ENCODE measurements at regions not wholly inside any gene's neighbourhood (a gene's known extent, or its start where the extent isn't known, plus 50 kb on each side); places are given as distances from the start of the nearest gene placed in this dataset.

DNA sequence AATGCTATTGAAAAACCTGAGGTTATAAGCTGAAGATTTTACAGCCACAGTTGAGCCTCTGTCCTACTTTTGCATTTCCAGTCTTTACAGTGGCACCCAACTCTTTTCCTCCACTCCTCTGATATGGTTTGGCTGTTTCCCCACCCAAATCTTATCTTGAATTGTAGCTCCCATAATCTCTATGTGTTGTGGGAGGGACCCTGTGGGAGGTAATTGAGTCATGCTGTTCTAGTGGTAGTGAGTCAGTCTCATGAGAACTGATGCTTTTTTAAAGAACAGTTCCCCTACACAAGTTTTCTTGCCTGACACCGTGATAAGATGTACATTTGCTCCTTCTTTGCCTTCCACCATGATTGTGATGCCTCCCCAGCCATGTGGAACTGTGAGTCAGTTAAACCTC lies 646.1 kb upstream of the SEMA6A start:
- intact Hi-C loops (cut with micrococcal nuclease) = no loop called here
- Mint-ChIP-seq H3K4me1 (no peaks in the 10 kb centered on the region), H3K36me3 (ENCODE audit: low read depth) (no peaks in the 10 kb centered on the region), H3K9me3 (no peaks in the 10 kb centered on the region), H3K4me3 (no peak overlapping the region), H3K27me3 (no peaks in the 10 kb centered on the region), H3K27ac (no peak overlapping the region)
- POLR2A ChIA-PET = no interaction called here
- no peak for DNase-seq
- CTCF ChIA-PET = no interaction called here
- ATAC-seq (ENCODE audit: low read depth) = no peak
- TF ChIP-seq, protein P1, sequence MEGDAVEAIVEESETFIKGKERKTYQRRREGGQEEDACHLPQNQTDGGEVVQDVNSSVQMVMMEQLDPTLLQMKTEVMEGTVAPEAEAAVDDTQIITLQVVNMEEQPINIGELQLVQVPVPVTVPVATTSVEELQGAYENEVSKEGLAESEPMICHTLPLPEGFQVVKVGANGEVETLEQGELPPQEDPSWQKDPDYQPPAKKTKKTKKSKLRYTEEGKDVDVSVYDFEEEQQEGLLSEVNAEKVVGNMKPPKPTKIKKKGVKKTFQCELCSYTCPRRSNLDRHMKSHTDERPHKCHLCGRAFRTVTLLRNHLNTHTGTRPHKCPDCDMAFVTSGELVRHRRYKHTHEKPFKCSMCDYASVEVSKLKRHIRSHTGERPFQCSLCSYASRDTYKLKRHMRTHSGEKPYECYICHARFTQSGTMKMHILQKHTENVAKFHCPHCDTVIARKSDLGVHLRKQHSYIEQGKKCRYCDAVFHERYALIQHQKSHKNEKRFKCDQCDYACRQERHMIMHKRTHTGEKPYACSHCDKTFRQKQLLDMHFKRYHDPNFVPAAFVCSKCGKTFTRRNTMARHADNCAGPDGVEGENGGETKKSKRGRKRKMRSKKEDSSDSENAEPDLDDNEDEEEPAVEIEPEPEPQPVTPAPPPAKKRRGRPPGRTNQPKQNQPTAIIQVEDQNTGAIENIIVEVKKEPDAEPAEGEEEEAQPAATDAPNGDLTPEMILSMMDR (IDR thresholded peaks at IDR 0.05) = no peak

DNA sequence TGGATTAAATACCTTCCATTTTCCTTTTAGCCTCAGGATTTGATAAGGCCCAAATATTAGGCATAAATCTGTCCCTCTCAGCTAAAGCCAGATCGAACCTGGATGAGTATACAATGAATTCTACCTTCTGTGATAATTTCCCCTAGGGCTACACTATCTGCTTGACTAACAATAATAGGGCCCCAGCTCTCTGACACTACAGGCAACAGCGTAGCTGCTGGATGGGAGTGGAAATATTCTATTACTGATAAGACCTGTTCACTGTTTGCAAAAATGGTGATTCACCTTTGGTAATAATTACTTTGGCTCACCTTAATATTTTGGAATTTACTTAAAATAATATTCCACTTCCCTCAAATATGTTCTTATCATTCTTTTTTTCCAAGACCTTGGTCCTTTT lies 644.2 kb upstream of the SEMA6A start:
- intact Hi-C loops (cut with micrococcal nuclease) = no loop called here
- H3K9me3 Mint-ChIP-seq = no peaks in the 10 kb centered on the region
- H3K27ac Mint-ChIP-seq = no peak overlapping the region
- no peaks in the 10 kb centered on the region for H3K4me1 Mint-ChIP-seq
- H3K27me3 Mint-ChIP-seq = no peaks in the 10 kb centered on the region
- DNase-seq (no peak), ATAC-seq (ENCODE audit: low read depth) (no peak)
- TF ChIP-seq, protein P1 (IDR thresholded peaks at IDR 0.05) = no peak
- CTCF ChIA-PET = no interaction called here
- H3K4me3 Mint-ChIP-seq = no peak overlapping the region
- H3K36me3 Mint-ChIP-seq (ENCODE audit: low read depth) = no peaks in the 10 kb centered on the region
- POLR2A ChIA-PET = no interaction called here

DNA sequence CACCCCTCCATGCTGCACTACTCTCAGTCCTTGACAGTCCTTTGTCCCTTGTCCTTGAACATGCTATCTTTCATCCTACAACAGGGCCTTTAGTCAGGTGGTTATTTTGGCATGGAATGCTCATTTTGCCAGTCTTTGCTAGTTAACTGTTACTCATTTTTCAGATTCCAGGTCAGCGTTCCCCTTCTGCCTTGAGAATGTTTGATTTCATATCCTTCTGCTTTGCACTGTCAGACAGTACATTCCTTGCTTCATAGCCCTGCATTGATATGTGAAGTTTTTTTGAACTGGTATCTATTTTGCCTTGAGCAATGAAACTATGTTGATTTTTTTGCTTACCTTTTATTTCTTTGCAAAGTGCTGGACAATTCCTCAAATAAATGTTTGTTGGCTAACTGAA lies 638.2 kb upstream of the SEMA6A start:
- ATAC-seq (ENCODE audit: low read depth) (no peak), DNase-seq (no peak)
- TF ChIP-seq, protein P1 (IDR thresholded peaks at IDR 0.05) = no peak
- Mint-ChIP-seq H3K27ac (no peak overlapping the region), H3K4me1 (no peaks in the 10 kb centered on the region), H3K27me3 (no peaks in the 10 kb centered on the region), H3K4me3 (no peak overlapping the region), H3K36me3 (ENCODE audit: low read depth) (no peaks in the 10 kb centered on the region), H3K9me3 (peaks cover 4% of the 10 kb centered on the region)
- ChIA-PET CTCF (no interaction called here), POLR2A (no interaction called here)
- intact Hi-C loops (cut with micrococcal nuclease) = no loop called here

DNA sequence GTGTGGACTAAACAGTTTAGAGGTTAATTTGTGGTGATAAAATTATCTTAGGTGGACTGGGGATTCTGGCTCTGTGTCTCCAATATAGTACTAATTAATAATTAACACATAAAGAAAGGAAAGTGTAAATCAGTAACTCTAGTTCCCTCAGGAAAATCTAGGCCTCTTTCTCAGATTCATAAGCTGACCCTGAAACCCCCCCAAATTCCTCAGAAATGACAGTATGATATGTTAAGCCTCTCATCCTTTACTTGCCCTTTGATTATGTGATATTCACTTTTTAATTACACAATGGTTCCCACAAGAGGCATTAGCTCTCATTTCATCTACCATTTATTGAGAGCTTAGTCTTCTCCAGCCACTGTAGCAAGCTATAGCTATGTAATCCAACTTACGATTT lies 636.2 kb upstream of the SEMA6A start:
- Mint-ChIP-seq H3K9me3 (peaks cover 4% of the 10 kb centered on the region), H3K36me3 (ENCODE audit: low read depth) (no peaks in the 10 kb centered on the region), H3K4me1 (no peaks in the 10 kb centered on the region), H3K4me3 (no peak overlapping the region), H3K27me3 (no peaks in the 10 kb centered on the region), H3K27ac (no peak overlapping the region)
- ChIA-PET POLR2A (no interaction called here), CTCF (no interaction called here)
- intact Hi-C loops (cut with micrococcal nuclease) = no loop called here
- TF ChIP-seq, protein P1 (IDR thresholded peaks at IDR 0.05) = no peak
- ATAC-seq (ENCODE audit: low read depth) (no peak), DNase-seq (no peak)

DNA sequence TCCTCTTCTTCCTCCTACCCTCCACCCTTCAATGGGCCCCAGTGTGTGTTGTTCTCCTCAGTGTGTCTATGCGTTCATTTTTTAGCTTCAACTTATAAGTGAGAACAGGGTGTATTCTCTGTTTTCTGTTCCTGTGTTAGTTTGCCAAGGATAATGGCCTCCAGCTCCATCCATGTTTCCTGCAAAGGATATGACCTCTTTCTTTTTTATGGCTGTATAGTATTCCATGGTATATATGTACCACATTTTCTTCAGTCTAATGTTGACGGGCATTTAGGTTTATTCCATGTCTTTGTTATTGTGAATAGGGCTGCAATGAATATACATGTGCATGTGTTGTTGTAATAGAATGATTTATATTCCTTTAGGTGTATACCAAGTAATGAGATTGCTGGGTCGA lies 634.9 kb upstream of the SEMA6A start:
- H3K4me3 Mint-ChIP-seq = no peak overlapping the region
- DNase-seq (no peak), ATAC-seq (ENCODE audit: low read depth) (no peak)
- H3K27ac Mint-ChIP-seq = no peak overlapping the region
- H3K36me3 Mint-ChIP-seq (ENCODE audit: low read depth) = no peaks in the 10 kb centered on the region
- H3K27me3 Mint-ChIP-seq = no peaks in the 10 kb centered on the region
- POLR2A ChIA-PET = no interaction called here
- TF ChIP-seq, protein P1 (IDR thresholded peaks at IDR 0.05) = no peak
- CTCF ChIA-PET = no interaction called here
- intact Hi-C loops (cut with micrococcal nuclease) = no loop called here
- H3K9me3 Mint-ChIP-seq = peaks cover 4% of the 10 kb centered on the region
- H3K4me1 Mint-ChIP-seq = no peaks in the 10 kb centered on the region

Data from activated B cell treated with CpG ODN at 0.5 μM for 24 hours (primary cell).